Activated naive CD8-positive, alpha-beta T cell treated with anti-CD3 and anti-CD28 coated beads for 36 hours (primary cell): ENCODE measurements at regions not wholly inside any gene's neighbourhood (a gene's known extent, or its start where the extent isn't known, plus 50 kb on each side); places are given as distances from the start of the nearest gene placed in this dataset.
"Not testable (repeated sequence)": the region's sequence is repeated elsewhere in the genome, so short reads cannot be mapped to it uniquely, and the experiment has no call there.

ENCODE experiments used
- DNase-seq: peaks from one replicate; pipeline ENCODE4 v3.0.0; 2021
- H3K27ac Mint-ChIP-seq: one replicate; pipeline ENCODE4 v1.8.0; 2022; ENCODE audit warnings: mild to moderate bottlenecking, moderate library complexity, mixed read lengths
- H3K27me3 Mint-ChIP-seq: one replicate; pipeline ENCODE4 v1.8.0; 2022; ENCODE audit warnings: mild to moderate bottlenecking, mixed read lengths
- H3K36me3 Mint-ChIP-seq: one replicate; pipeline ENCODE4 v1.8.0; 2021; ENCODE audit warnings: mild to moderate bottlenecking, mixed read lengths
- H3K4me1 Mint-ChIP-seq: one replicate; pipeline ENCODE4 v1.8.0; 2021; ENCODE audit warnings: mixed read lengths
- H3K4me3 Mint-ChIP-seq: one replicate; pipeline ENCODE4 v1.8.0; 2022; ENCODE audit warnings: mild to moderate bottlenecking, moderate library complexity, mixed read lengths
- H3K9me3 Mint-ChIP-seq: one replicate; pipeline ENCODE4 v1.8.0; 2022; ENCODE audit warnings: mixed read lengths

- Mint-ChIP-seq H3K9me3 (no peaks in the 10 kb centered on the region), H3K27ac (no peak overlapping the region), H3K4me3 (no peak overlapping the region), H3K4me1 (no peaks in the 10 kb centered on the region), H3K27me3 (peaks cover 4% of the 10 kb centered on the region), H3K36me3 (no peaks in the 10 kb centered on the region)
- DNase-seq: no peak
These were observed 227.6 kb upstream of the C1orf174 start for GRCh38 chr1:4127592-4128140.

GRCh38 chr1:4128616-4129015 lies 228.5 kb upstream of the C1orf174 start:
- H3K4me3 Mint-ChIP-seq: no peak overlapping the region
- no peak overlapping the region for H3K27ac Mint-ChIP-seq
- H3K36me3 Mint-ChIP-seq: no peaks in the 10 kb centered on the region
- DNase-seq: no peak
- H3K4me1 Mint-ChIP-seq: no peaks in the 10 kb centered on the region
- peaks cover 7% of the 10 kb centered on the region for H3K27me3 Mint-ChIP-seq
- no peaks in the 10 kb centered on the region for H3K9me3 Mint-ChIP-seq

- no peak overlapping the region for H3K4me3 Mint-ChIP-seq
- H3K9me3 Mint-ChIP-seq: no peaks in the 10 kb centered on the region
- no peaks in the 10 kb centered on the region for H3K36me3 Mint-ChIP-seq
- no peaks in the 10 kb centered on the region for H3K4me1 Mint-ChIP-seq
- peaks cover 15% of the 10 kb centered on the region for H3K27me3 Mint-ChIP-seq
- DNase-seq: no peak
- no peak overlapping the region for H3K27ac Mint-ChIP-seq
These were observed 229.6 kb upstream of the C1orf174 start for GRCh38 chr1:4129693-4130092.

GRCh38 chr1:4130096-4130495 lies 230.0 kb upstream of the C1orf174 start:
- no peaks in the 10 kb centered on the region for H3K9me3 Mint-ChIP-seq

GRCh38 chr1:4131734-4132133 lies 231.7 kb upstream of the C1orf174 start:
- Mint-ChIP-seq H3K36me3 (no peaks in the 10 kb centered on the region), H3K4me1 (no peaks in the 10 kb centered on the region), H3K9me3 (peaks cover 11% of the 10 kb centered on the region), H3K27me3 (peaks cover 15% of the 10 kb centered on the region), H3K27ac (no peak overlapping the region), H3K4me3 (no peak overlapping the region)
- no peak for DNase-seq

More at GRCh38 chr1:4130096-4130495, 230.0 kb upstream of the C1orf174 start:
- Mint-ChIP-seq H3K36me3 (no peaks in the 10 kb centered on the region), H3K27ac (no peak overlapping the region), H3K4me1 (no peaks in the 10 kb centered on the region), H3K27me3 (peaks cover 15% of the 10 kb centered on the region), H3K4me3 (no peak overlapping the region)
- no peak for DNase-seq

- no peaks in the 10 kb centered on the region for H3K4me1 Mint-ChIP-seq
- peaks cover 11% of the 10 kb centered on the region for H3K9me3 Mint-ChIP-seq
- DNase-seq: no peak
- H3K4me3 Mint-ChIP-seq: no peak overlapping the region
- no peaks in the 10 kb centered on the region for H3K36me3 Mint-ChIP-seq
- H3K27ac Mint-ChIP-seq: no peak overlapping the region
- H3K27me3 Mint-ChIP-seq: peaks cover 15% of the 10 kb centered on the region
These were observed 232.6 kb upstream of the C1orf174 start for GRCh38 chr1:4132352-4133296.

- DNase-seq: no peak
- Mint-ChIP-seq H3K36me3 (no peaks in the 10 kb centered on the region), H3K4me1 (no peaks in the 10 kb centered on the region), H3K27me3 (peaks cover 19% of the 10 kb centered on the region), H3K9me3 (peaks cover 11% of the 10 kb centered on the region), H3K27ac (no peak overlapping the region), H3K4me3 (no peak overlapping the region)
These were observed 233.3 kb upstream of the C1orf174 start for GRCh38 chr1:4133297-4133938.

- H3K36me3 Mint-ChIP-seq: no peaks in the 10 kb centered on the region
- H3K27ac Mint-ChIP-seq: no peak overlapping the region
- peaks cover 11% of the 10 kb centered on the region for H3K9me3 Mint-ChIP-seq
- peaks cover 23% of the 10 kb centered on the region for H3K27me3 Mint-ChIP-seq
- H3K4me3 Mint-ChIP-seq: no peak overlapping the region
- no peak for DNase-seq
- no peaks in the 10 kb centered on the region for H3K4me1 Mint-ChIP-seq
These were observed 233.9 kb upstream of the C1orf174 start for GRCh38 chr1:4133939-4134321.

- H3K27ac Mint-ChIP-seq, H3K4me3 Mint-ChIP-seq, DNase-seq, H3K36me3 Mint-ChIP-seq, H3K4me1 Mint-ChIP-seq: not testable (repeated sequence)
- Mint-ChIP-seq H3K27me3 (peaks cover 36% of the 10 kb centered on the region), H3K9me3 (peaks cover 11% of the 10 kb centered on the region)
These were observed 235.8 kb upstream of the C1orf174 start for GRCh38 chr1:4135853-4136252.

GRCh38 chr1:4137621-4138415 lies 237.7 kb upstream of the C1orf174 start:
- Mint-ChIP-seq H3K27me3 (peaks cover 39% of the 10 kb centered on the region), H3K36me3 (no peaks in the 10 kb centered on the region), H3K9me3 (peaks cover 11% of the 10 kb centered on the region), H3K4me1 (no peaks in the 10 kb centered on the region), H3K4me3 (no peak overlapping the region), H3K27ac (no peak overlapping the region)
- no peak for DNase-seq

GRCh38 chr1:4139646-4140045 lies 239.6 kb upstream of the C1orf174 start:
- no peak for DNase-seq
- Mint-ChIP-seq H3K4me3 (no peak overlapping the region), H3K4me1 (no peaks in the 10 kb centered on the region), H3K27me3 (peaks cover 31% of the 10 kb centered on the region), H3K9me3 (peaks cover 11% of the 10 kb centered on the region), H3K36me3 (no peaks in the 10 kb centered on the region), H3K27ac (no peak overlapping the region)

- H3K36me3 Mint-ChIP-seq: no peaks in the 10 kb centered on the region
- no peaks in the 10 kb centered on the region for H3K4me1 Mint-ChIP-seq
- H3K27ac Mint-ChIP-seq: no peak overlapping the region
- H3K27me3 Mint-ChIP-seq: peaks cover 31% of the 10 kb centered on the region
- H3K9me3 Mint-ChIP-seq: peaks cover 11% of the 10 kb centered on the region
- H3K4me3 Mint-ChIP-seq: no peak overlapping the region
- no peak for DNase-seq
These were observed 240.2 kb upstream of the C1orf174 start for GRCh38 chr1:4140241-4140640.

GRCh38 chr1:4140821-4141220 lies 240.7 kb upstream of the C1orf174 start:
- Mint-ChIP-seq H3K36me3 (no peaks in the 10 kb centered on the region), H3K27me3 (peaks cover 31% of the 10 kb centered on the region), H3K9me3 (peaks cover 8% of the 10 kb centered on the region), H3K27ac (no peak overlapping the region), H3K4me3 (no peak overlapping the region), H3K4me1 (no peaks in the 10 kb centered on the region)
- no peak for DNase-seq

GRCh38 chr1:4144349-4144971 lies 244.4 kb upstream of the C1orf174 start:
- H3K36me3 Mint-ChIP-seq: no peaks in the 10 kb centered on the region
- no peak overlapping the region for H3K4me3 Mint-ChIP-seq
- no peaks in the 10 kb centered on the region for H3K4me1 Mint-ChIP-seq
- no peak overlapping the region for H3K27ac Mint-ChIP-seq
- H3K9me3 Mint-ChIP-seq: no peaks in the 10 kb centered on the region
- no peak for DNase-seq
- H3K27me3 Mint-ChIP-seq: peaks cover 18% of the 10 kb centered on the region
